HCT116 (cell line): ENCODE measurements at regions not wholly inside any gene's neighbourhood (a gene's known extent, or its start where the extent isn't known, plus 50 kb on each side); places are given as distances from the start of the nearest gene placed in this dataset.

Experiments used
- ATAC-seq: fragments of 200-7000 bp; cut with Tn5 transposase; 2 replicates; pipeline ENCODE4 v1.9.1; 2020; ENCODE audit warnings: mild to moderate bottlenecking, moderate library complexity
- BruUV-seq: library from RNA; stranded (reverse); fragments of 400-500 nt; replicated peaks from 2 replicates; lab custom pipeline; 2021; lab: Mats Ljungman, UMichigan
- CTCF ChIA-PET: fragments of 300-600 bp; sonication (Branson Sonifier 250); formaldehyde crosslinking; loops from one replicate; lab custom pipeline; 2021; ENCODE audit warnings: antibody characterized with exemption; lab: Charles Lee
- POLR2A ChIA-PET: fragments of 300-600, 350-600 bp; sonication (Branson Sonifier 250); formaldehyde crosslinking; loops from one replicate; lab custom pipeline; 2021; ENCODE audit warnings: antibody characterized with exemption; lab: Charles Lee
- RAD21 ChIA-PET, 2 experiments: fragments of 300-600 bp; sonication (Branson Sonifier 250); formaldehyde crosslinking; loops; one replicate each; lab custom pipeline; 2023; ENCODE audit warnings: low total read pairs in 2 of 2; ENCODE audit not compliant: uncharacterized antibody in 2 of 2, unreplicated experiment in 2 of 2, low non-redundant PET in 1 of 2; lab: Charles Lee
- DNase-seq: peaks from one replicate; pipeline ENCODE4 v3.0.0-alpha.2; 2010; ENCODE audit warnings: low read depth, low spot score
- H2AFZ ChIP-seq: fragments of 200-600 bp; shearing (Covaris generic), sonication (generic); 2 replicates; pipeline ENCODE4 v1.6.1; 2017; ENCODE audit warnings: low read depth, mixed run types, mixed read lengths, antibody characterized with exemption, low read length; ENCODE audit not compliant: poor library complexity, severe bottlenecking
- H3K27ac ChIP-seq: 2 replicates; pipeline ENCODE4 v1.5.1; 2012; ENCODE audit warnings: low read depth, low read length
- H3K27me3 ChIP-seq: fragments of 200-600 bp; sonication (generic); 2 replicates; pipeline ENCODE4 v1.6.1; 2016; ENCODE audit warnings: mixed run types, low read length, mixed read lengths; ENCODE audit not compliant: insufficient read depth
- H3K36me3 ChIP-seq, 2 experiments: fragments of 200-500 bp in 1 of 2; fragments of 200-600 bp in 1 of 2; sonication (Bioruptor generic) in 1 of 2; sonication (generic) in 1 of 2; 2 replicates each; pipeline versions ENCODE4 v1.5.1 to v1.6.1; 2014 to 2016; ENCODE audit warnings: low read length in 2 of 2, inconsistent platforms in 1 of 2, mixed read lengths in 1 of 2, mixed run types in 1 of 2; ENCODE audit not compliant: insufficient read depth in 2 of 2, control insufficient read depth in 1 of 2
- H3K4me1 ChIP-seq, 2 experiments: fragments of 200-600 bp in 1 of 2; sonication (generic) in 1 of 2; 2 replicates each; pipeline versions ENCODE4 v1.5.1 to v1.6.1; 2012 to 2017; ENCODE audit warnings: low read length in 2 of 2, inconsistent platforms in 1 of 2, mild to moderate bottlenecking in 1 of 2, mixed read lengths in 1 of 2, mixed run types in 1 of 2, moderate library complexity in 1 of 2; ENCODE audit not compliant: insufficient read depth in 2 of 2, control insufficient read depth in 1 of 2
- H3K4me2 ChIP-seq: fragments of 200-600 bp; sonication (generic); 2 replicates; pipeline ENCODE4 v1.6.1; 2017; ENCODE audit warnings: mixed run types, low read length, mixed read lengths
- H3K4me3 ChIP-seq, 2 experiments: fragments of 200-600 bp in 1 of 2; sonication (generic) in 1 of 2; replicated peaks in 1 of 2; 2 replicates each; pipeline ENCODE4 v1.5.1; 2011 to 2016; ENCODE audit warnings: low read length in 2 of 2, control low read depth in 1 of 2, low read depth in 1 of 2, mild to moderate bottlenecking in 1 of 2, mixed read lengths in 1 of 2, mixed run types in 1 of 2
- H3K79me2 ChIP-seq: fragments of 200-600 bp; sonication (generic); 2 replicates; pipeline ENCODE4 v1.6.1; 2017; ENCODE audit warnings: mild to moderate bottlenecking, mixed run types, low read length, moderate library complexity, mixed read lengths; ENCODE audit not compliant: insufficient read depth
- H3K9ac ChIP-seq: fragments of 200-600 bp; sonication (generic); 2 replicates; pipeline ENCODE4 v1.6.1; 2016; ENCODE audit warnings: low read length, mixed read lengths
- H3K9me2 ChIP-seq: fragments of 200-600 bp; sonication (generic), shearing (Covaris generic); 2 replicates; pipeline ENCODE4 v1.6.1; 2017; ENCODE audit warnings: mixed run types, mild to moderate bottlenecking, moderate library complexity; ENCODE audit not compliant: insufficient read depth
- H3K9me3 ChIP-seq, 2 experiments: fragments of 200-500 bp in 1 of 2; fragments of 200-600 bp in 1 of 2; sonication (Bioruptor generic) in 1 of 2; sonication (generic) in 1 of 2; 2 replicates each; pipeline ENCODE4 v1.6.1; 2014 to 2017; ENCODE audit warnings: low read length in 2 of 2, mixed read lengths in 2 of 2, inconsistent platforms in 1 of 2, low read depth in 1 of 2, mild to moderate bottlenecking in 1 of 2, mixed run types in 1 of 2, moderate library complexity in 1 of 2; ENCODE audit not compliant: control insufficient read depth in 1 of 2, insufficient read depth in 1 of 2
- H4K20me1 ChIP-seq: fragments of 200-600 bp; sonication (generic), shearing (Covaris generic); 2 replicates; pipeline ENCODE4 v1.6.1; 2017; ENCODE audit warnings: mixed run types, mild to moderate bottlenecking, moderate library complexity; ENCODE audit not compliant: insufficient read depth
- CBX3 ChIP-seq: IDR thresholded peaks from 2 replicates; pipeline ENCODE4 v1.6.1; 2012; ENCODE audit warnings: low read depth
- CEBPB ChIP-seq: IDR thresholded peaks from 2 replicates; pipeline ENCODE4 v1.6.1; 2012; ENCODE audit warnings: low read depth
- EGR1 ChIP-seq: IDR thresholded peaks from 2 replicates; pipeline ENCODE4 v1.6.1; 2012; ENCODE audit warnings: low read depth
- ELF1 ChIP-seq: IDR thresholded peaks from 2 replicates; pipeline ENCODE4 v1.6.1; 2012; ENCODE audit warnings: low read depth, borderline replicate concordance
- EZH2phosphoT487 ChIP-seq: fragments of 200-600 bp; IDR thresholded peaks from 2 replicates; pipeline ENCODE4 v1.6.1; 2018; ENCODE audit warnings: antibody characterized with exemption, borderline replicate concordance
- FOSL1 ChIP-seq: IDR thresholded peaks from 2 replicates; pipeline ENCODE4 v1.6.1; 2012; ENCODE audit warnings: low read depth
- JUND ChIP-seq: IDR thresholded peaks from 2 replicates; pipeline ENCODE4 v1.6.1; 2012
- POLR2A ChIP-seq: IDR thresholded peaks from 2 replicates; pipeline ENCODE4 v1.7.0; 2011; ENCODE audit warnings: borderline replicate concordance; ENCODE audit not compliant: insufficient read depth, insufficient read length; ENCODE audit errors: extremely low read depth
- POLR2AphosphoS5 ChIP-seq: IDR thresholded peaks from 2 replicates; pipeline ENCODE4 v1.6.1; 2011; ENCODE audit warnings: mild to moderate bottlenecking, low read depth, low read length, moderate library complexity
- RAD21 ChIP-seq: IDR thresholded peaks from 2 replicates; pipeline ENCODE4 v1.6.1; 2012; ENCODE audit warnings: low read depth, mild to moderate bottlenecking
- REST ChIP-seq: IDR thresholded peaks from 2 replicates; pipeline ENCODE4 v1.6.1; 2012; ENCODE audit warnings: low read depth
- SRF ChIP-seq: IDR thresholded peaks from 2 replicates; pipeline ENCODE4 v1.6.1; 2012; ENCODE audit warnings: low read depth
- TCF7L2 ChIP-seq: IDR thresholded peaks from 2 replicates; pipeline ENCODE4 v1.7.0; 2011; ENCODE audit warnings: borderline replicate concordance, inconsistent platforms; ENCODE audit not compliant: insufficient read depth, insufficient read length; ENCODE audit errors: extremely low read depth
- YY1 ChIP-seq: IDR thresholded peaks from 2 replicates; pipeline ENCODE4 v1.6.1; 2011; ENCODE audit warnings: low read length, low read depth, moderate library complexity, mild to moderate bottlenecking; ENCODE audit not compliant: insufficient replicate concordance; ENCODE audit errors: extremely low read depth
- ZFX ChIP-seq: fragments of 450-650 bp; IDR thresholded peaks from 2 replicates; pipeline ENCODE4 v1.6.1; 2017
- ZNF274 ChIP-seq: fragments of 200-500 bp; sonication (Bioruptor generic); IDR thresholded peaks from 2 replicates; pipeline ENCODE4 v1.6.1; 2014; ENCODE audit warnings: mild to moderate bottlenecking, low read depth, low read length, inconsistent platforms
- intact Hi-C: fragments of 100-400 bp; cut with micrococcal nuclease; formaldehyde crosslinking; loops from 2 replicates; pipeline ENCODE4 v1.10.0; 2022
- TF ChIP-seq, protein P1 (sequence below): IDR thresholded peaks from 2 replicates; pipeline ENCODE4 v1.6.1; 2012
- TF ChIP-seq, protein P2 (sequence below): IDR thresholded peaks from 2 replicates; pipeline ENCODE4 v1.6.1; 2011; ENCODE audit warnings: mild to moderate bottlenecking, low read length, moderate library complexity; ENCODE audit not compliant: insufficient replicate concordance; ENCODE audit errors: extremely low read depth
- TF ChIP-seq, protein P3 (sequence below), 3 experiments: fragments of 200-600 bp in 1 of 3; sonication (generic) in 1 of 3; IDR thresholded peaks in 2 of 3; conservative IDR thresholded peaks in 1 of 3; 2 replicates each; pipeline ENCODE4 v1.5.1; 2012 to 2017; ENCODE audit warnings: low read depth in 2 of 3, low read length in 2 of 3, antibody characterized with exemption in 1 of 3, borderline replicate concordance in 1 of 3, control low read depth in 1 of 3, mild to moderate bottlenecking in 1 of 3, mixed read lengths in 1 of 3, mixed run types in 1 of 3, moderate library complexity in 1 of 3; ENCODE audit not compliant: insufficient read depth in 1 of 3

- ChIA-PET POLR2A (no interaction called here), RAD21 (no interaction called here), CTCF (no interaction called here)
- Histone ChIP-seq H3K27ac (no peak overlapping the region), H3K79me2 (no peaks in the 10 kb centered on the region), H3K9ac (no peak overlapping the region), H3K9me2 (no peaks in the 10 kb centered on the region), H3K4me3 (no peak overlapping the region), H3K4me2 (no peak overlapping the region), H3K4me1 (no peaks in the 10 kb centered on the region), H3K27me3 (0 out of 2 replicates have a peak, but pooled peaks cover 13% of the 10 kb centered on the region), H3K36me3 (no peaks in the 10 kb centered on the region), H4K20me1 (no peaks in the 10 kb centered on the region), H2AFZ (no peak overlapping the region), H3K9me3 (no peaks in the 10 kb centered on the region)
- DNase-seq (no peak), ATAC-seq (no peak)
- no peak for TF ChIP-seq YY1
- no peak for TF ChIP-seq SRF
- no peak for TF ChIP-seq CEBPB
- no peak for TF ChIP-seq EZH2phosphoT487
- no peak for TF ChIP-seq CBX3
- TF ChIP-seq, protein P1, sequence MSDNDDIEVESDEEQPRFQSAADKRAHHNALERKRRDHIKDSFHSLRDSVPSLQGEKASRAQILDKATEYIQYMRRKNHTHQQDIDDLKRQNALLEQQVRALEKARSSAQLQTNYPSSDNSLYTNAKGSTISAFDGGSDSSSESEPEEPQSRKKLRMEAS, result no peak
- TF ChIP-seq ZFX, result no peak
- TF ChIP-seq, protein P2, sequence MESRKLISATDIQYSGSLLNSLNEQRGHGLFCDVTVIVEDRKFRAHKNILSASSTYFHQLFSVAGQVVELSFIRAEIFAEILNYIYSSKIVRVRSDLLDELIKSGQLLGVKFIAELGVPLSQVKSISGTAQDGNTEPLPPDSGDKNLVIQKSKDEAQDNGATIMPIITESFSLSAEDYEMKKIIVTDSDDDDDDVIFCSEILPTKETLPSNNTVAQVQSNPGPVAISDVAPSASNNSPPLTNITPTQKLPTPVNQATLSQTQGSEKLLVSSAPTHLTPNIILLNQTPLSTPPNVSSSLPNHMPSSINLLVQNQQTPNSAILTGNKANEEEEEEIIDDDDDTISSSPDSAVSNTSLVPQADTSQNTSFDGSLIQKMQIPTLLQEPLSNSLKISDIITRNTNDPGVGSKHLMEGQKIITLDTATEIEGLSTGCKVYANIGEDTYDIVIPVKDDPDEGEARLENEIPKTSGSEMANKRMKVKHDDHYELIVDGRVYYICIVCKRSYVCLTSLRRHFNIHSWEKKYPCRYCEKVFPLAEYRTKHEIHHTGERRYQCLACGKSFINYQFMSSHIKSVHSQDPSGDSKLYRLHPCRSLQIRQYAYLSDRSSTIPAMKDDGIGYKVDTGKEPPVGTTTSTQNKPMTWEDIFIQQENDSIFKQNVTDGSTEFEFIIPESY, result no peak
- no peak for TF ChIP-seq REST
- TF ChIP-seq, protein P3, sequence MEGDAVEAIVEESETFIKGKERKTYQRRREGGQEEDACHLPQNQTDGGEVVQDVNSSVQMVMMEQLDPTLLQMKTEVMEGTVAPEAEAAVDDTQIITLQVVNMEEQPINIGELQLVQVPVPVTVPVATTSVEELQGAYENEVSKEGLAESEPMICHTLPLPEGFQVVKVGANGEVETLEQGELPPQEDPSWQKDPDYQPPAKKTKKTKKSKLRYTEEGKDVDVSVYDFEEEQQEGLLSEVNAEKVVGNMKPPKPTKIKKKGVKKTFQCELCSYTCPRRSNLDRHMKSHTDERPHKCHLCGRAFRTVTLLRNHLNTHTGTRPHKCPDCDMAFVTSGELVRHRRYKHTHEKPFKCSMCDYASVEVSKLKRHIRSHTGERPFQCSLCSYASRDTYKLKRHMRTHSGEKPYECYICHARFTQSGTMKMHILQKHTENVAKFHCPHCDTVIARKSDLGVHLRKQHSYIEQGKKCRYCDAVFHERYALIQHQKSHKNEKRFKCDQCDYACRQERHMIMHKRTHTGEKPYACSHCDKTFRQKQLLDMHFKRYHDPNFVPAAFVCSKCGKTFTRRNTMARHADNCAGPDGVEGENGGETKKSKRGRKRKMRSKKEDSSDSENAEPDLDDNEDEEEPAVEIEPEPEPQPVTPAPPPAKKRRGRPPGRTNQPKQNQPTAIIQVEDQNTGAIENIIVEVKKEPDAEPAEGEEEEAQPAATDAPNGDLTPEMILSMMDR (IDR thresholded peaks at IDR 0.05 in 2 of 3, conservative IDR thresholded peaks at IDR 0.05 in 1 of 3; ENCODE audit: borderline replicate concordance in 1 of 3, insufficient read depth in 1 of 3, low read depth in 2 of 3, low read length in 2 of 3), result no peak
- TF ChIP-seq JUND, result no peak
- no peak for TF ChIP-seq FOSL1
- TF ChIP-seq ZNF274, result no peak
- no peak for TF ChIP-seq ELF1
- TF ChIP-seq EGR1, result no peak
- no peak for TF ChIP-seq POLR2AphosphoS5
- no peak for TF ChIP-seq RAD21
- no peak for TF ChIP-seq POLR2A
- no peak for TF ChIP-seq TCF7L2
- intact Hi-C loops, result no loop called here
- BruUV-seq, result no TSS peak
Observed at GRCh38 chr4:79585834-79586233, 177.8 kb upstream of the GK2 start.
